OCI-LY3 (cell line): ENCODE measurements at regions not wholly inside any gene's neighbourhood (a gene's known extent, or its start where the extent isn't known, plus 50 kb on each side); places are given as distances from the start of the nearest gene placed in this dataset.
"Not testable (repeated sequence)": the region's sequence is repeated elsewhere in the genome, so short reads cannot be mapped to it uniquely, and the experiment has no call there.

Experiments
- CTCF ChIP-seq: fragments of 200-600, 300-600 bp; sonication (generic); IDR thresholded peaks from 2 replicates; pipeline ENCODE4 v1.5.1; 2014; ENCODE audit warnings: antibody characterized with exemption, low read length, low read depth
- EZH2phosphoT487 ChIP-seq: fragments of 200-600 bp; shearing (Covaris generic); IDR thresholded peaks from 2 replicates; pipeline ENCODE4 v1.6.1; 2018; ENCODE audit warnings: antibody characterized with exemption, mixed run types, low read depth

GRCh38 chr5:136739271-136739670 is 373.9 kb upstream of the TRPC7 start:
- not testable (repeated sequence) for TF ChIP-seq CTCF, EZH2phosphoT487
